Left hindlimb (tissue), 1 donor: ENCODE measurements at regions not wholly inside any gene's neighbourhood (a gene's known extent, or its start where the extent isn't known, plus 50 kb on each side); places are given as distances from the start of the nearest gene placed in this dataset.

Experiments used
- DNase-seq: peaks from one replicate; pipeline ENCODE4 v3.0.0-alpha.2; 2018

DNA sequence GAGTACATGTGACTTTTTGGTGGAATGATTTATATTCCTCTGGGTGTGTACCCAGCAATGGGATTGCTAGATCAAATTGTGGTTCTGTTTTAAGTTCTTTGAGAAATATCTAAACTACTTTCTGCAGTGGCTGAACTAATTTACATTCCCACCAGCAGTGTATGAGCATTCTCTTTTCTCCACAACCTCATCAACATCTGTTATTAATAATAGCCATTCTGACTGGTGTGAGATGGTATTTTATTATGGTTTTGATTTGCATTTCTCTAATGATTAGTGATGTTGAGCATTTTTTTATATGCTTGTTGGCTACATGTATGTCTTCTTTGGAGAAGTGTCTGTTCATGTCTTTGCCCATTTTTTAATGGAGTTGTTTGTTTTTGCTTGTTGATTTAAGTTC is 267.4 kb upstream of the NT5C1B start:
- DNase-seq: no peak

DNA sequence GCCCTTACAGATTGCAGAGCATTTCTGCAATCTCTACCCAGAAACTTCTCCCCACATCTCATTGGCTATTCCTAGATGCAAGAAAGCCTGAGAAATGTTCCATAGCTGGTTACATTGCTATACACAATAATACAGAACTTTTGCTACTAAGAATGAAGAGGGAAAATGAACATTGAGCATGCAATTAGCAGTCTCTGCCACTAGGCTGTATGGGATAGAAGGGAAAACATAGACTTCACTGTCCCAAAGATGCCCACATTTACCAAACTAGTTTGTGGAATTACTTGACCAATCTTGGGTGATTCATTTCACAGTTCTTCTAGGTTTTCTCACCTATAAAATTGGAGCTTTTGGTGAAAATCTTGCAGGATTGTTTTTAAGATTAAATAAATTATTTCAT is 265.7 kb upstream of the NT5C1B start:
- DNase-seq: no peak

GRCh38 chr2:18849841-18850578 is 260.6 kb upstream of the NT5C1B start:
- DNase-seq: no peak

DNA sequence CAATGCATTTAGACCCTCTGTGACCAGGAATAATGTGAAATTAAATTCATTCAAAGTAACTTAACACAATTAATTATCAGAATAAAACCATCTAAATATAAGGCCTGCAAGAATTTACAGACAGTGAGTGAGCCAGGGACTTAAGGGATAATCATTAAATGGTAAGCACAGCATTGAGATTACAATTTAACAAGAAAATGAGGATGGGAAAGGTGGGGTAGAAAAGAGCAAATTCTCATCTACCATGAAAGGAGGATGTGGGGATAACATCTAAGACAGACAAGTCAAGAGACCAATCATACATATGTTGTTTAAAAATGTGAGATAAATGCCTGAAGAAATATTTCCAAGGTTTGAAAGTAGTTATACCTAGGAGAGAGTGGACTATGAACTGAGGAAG is 259.3 kb upstream of the NT5C1B start:
- DNase-seq: no peak

DNA sequence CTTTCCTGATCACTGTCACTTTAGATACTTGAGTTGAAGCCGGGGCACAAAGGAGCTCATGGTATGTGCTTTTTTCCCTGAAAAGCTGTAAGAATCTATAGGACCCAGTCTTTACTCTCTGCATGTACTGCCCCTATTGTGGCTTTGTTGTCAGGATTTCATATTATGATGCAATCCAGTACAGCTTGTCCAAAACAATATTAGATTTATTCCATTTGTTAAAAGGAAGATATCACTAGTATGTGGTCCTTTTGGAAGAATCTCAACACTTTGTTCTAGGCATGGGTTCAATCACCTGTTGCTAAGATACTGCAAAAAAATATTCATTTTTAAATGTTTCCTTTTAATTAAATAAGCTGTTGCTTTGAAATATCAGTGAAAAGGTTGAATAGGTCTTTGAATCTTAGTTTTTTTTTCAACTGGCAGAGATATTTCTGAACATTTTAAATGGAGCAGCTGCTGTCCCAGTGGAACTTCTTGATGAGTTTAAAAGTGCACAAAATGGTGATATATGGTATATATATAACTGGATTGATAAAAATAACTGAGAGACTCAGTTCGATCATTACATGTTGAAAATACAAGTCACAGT is 256.6 kb upstream of the NT5C1B start:
- no peak for DNase-seq

DNA sequence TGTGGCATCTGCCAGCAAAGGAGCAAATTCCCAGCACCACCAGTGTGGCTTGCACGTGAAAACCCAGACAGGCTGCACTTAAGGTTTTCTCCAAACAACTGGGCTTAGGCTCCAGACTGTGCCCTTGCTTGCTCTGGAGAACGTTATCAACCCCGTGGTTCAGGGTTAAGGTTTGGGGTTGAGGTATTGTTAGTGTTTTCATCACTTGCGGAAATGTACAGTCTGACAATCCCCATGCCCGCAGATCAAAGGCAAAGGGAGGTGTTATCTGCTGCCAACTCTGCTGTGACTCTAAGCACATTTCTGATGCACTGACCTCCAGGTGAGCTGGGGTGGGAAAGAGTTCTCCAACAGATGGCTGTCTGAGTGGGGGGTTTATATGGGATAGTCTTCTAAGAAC is 253.5 kb upstream of the NT5C1B start:
- DNase-seq: no peak

DNA sequence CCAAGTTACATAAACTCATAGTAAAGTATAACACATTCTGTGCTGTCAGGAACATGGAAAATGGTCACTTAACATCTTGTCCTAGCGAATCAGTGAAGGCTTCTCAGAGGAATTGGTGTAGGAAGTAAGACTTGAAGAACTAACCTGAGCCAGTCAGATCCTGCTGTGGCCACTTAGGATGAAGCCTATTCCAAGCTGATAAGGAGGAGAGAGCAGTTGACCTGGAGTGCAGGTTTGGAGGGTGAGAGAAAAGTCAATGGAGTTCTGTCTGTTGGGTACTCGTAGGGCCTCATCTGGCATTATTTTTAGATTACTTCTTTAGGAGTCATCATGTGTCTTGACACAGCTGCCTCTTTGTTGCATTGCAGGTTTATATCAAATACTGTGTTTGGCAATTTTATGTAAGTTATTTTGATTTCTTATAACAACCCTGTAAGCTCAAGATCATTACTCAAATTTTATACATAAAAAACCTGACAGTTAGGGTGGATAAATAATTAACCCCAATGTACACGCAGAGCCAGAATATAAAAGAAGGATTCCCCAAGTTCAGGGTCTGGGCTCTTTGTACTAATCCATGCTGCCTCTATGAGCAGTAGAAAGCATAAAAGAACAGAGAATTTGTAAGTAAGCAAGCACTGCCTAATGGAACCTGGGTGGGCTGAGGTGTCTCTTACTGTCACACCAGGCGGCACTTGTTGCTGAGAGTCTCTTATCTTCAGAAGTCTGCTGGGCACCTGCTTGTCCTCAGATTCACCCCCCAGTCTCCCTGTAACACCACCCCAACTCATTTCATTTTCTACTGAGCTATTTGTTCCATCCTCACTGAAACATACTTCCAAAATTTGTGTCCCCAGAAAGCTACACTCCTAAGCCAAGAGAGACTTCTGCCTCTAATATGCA is 252.1 kb upstream of the NT5C1B start:
- DNase-seq: no peak

- DNase-seq: no peak
Measured at GRCh38 chr2:18837240-18837639, 247.9 kb upstream of the NT5C1B start.

DNA sequence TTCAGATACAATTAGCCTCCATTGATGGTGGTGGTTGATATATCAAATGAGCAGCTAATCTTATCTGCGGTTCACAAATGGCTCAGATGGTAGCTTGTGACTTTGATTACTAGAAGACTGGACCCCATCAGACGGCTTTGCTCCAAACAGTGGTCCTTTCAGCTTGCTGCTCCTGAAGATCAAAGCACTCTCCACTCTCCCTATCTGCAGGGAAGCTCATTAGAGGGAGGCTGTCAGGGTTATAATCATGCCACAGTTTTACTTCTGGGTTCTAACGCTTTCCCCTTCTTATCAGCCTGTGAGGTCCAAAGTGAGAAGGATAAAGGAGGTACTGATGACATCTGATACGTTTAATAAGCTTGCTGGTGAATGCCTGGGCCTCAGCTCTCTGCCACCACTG is 247.1 kb upstream of the NT5C1B start:
- no peak for DNase-seq

DNA sequence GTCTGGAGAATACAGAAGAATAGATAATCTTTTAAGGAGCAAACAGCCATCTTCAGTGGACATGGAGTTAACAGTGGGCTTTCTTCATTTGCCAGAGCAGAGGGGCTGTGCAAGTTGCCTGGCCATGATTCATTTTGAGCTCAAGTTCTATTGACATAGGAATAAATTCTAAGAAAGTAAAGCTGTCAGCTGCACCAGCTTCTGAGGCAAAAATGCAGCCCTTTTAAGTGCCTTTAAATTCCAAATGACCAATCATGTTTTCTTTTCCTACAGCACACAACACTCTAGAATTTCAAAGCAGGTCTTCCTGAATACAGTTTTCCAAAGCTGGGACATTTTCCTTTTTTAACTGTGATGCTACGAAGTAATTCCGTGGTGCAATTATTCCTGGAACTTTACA is 246.4 kb upstream of the NT5C1B start:
- DNase-seq: no peak

DNA sequence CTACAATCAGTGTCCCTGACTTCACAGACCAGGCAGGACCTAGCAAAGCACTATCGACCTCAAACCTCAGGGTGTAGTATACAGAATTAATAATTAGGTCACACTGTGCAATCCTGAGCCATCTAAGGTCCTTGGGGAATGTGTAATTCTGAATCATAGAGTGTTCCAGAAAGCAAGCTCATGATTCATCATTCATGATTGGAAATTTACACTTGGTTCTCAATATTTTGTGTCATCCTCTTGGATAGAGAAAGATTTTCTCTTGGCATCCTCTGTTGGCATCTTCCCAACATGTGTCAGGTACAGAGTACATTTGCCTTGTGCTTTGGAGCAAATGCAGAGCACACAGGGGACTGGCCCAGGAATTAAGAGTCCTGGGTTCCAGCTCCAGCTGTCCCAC is 245.0 kb upstream of the NT5C1B start:
- DNase-seq: no peak

GRCh38 chr2:18833941-18834340 is 244.6 kb upstream of the NT5C1B start:
- DNase-seq: no peak

DNA sequence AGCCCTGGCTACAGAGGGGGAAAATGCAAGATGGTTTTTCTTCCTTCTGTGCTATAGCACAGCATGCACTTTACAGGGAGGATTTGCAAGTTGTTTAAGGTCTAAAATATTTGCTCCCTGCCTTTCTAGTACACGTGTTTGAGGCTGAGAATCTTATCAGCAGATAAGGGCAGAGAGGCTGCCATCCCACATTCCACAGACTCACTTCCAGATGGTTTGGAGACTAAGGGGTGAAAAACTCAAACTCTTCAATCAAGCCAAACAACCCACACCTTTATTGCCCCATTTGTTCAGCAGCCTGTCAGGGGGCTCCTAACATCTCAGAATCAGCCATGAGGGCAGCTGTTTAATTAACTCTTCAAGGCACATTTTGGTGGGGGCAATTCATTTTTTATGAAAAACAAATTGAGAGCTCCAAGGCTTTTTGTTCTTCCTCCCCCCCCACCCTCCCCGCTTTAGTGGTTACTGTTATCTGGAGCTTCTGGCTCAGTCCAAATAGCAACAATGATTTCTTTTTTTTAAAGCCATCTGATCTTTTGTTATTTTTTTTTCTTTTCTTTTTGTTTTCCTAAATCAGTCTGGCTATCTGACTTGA is 242.6 kb upstream of the NT5C1B start:
- DNase-seq: no peak

GRCh38 chr2:18830962-18831361 is 241.6 kb upstream of the NT5C1B start:
- no peak for DNase-seq

DNA sequence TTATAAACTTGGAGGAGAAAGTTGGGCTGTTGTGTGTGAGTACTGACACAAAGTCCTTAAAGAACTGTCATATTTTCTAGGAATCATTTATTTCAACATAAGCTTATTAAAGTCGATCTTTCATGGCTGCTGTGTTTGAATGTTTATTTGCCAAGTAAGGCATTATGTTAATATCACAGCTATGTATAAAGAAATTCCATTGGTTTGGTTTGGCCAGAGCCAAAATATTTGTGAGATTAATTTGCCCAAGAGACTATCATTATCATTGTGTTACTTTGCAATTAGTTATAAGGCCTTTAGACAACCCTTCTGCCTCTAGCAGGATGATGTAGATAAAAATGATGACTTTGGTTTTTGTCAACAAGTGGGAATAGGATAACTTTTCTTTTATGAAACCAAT is 240.6 kb upstream of the NT5C1B start:
- DNase-seq: no peak

GRCh38 chr2:18829251-18829902 is 240.0 kb upstream of the NT5C1B start:
- DNase-seq: no peak

GRCh38 chr2:18828296-18828695 is 238.9 kb upstream of the NT5C1B start:
- DNase-seq: no peak

- no peak for DNase-seq
Measured at GRCh38 chr2:18825838-18826237, 236.5 kb upstream of the NT5C1B start.

- DNase-seq: no peak
Measured at GRCh38 chr2:18824915-18825314, 235.5 kb upstream of the NT5C1B start.

DNA sequence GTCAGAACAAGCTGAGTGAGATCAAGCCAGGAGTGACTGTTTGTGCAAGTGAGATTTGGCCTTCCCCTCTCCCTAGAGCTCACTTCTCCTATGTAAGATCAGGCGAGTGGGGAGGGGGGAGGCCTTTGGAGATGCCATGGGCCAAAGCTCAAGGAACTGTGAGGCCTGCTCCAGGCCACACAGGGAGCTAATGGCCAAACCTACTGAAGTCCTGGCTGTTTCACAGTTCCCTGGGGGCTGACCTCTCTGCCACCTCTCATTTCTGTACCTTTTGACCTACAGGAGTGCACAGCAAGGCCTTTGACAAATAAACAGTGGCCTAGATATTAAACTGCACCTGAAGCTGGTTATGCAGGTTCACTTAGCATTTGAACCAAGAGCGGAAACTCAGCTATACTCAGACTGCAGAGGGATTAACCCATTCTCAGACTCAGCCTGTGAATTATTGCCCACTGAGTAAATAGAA is 235.0 kb upstream of the NT5C1B start:
- DNase-seq: no peak

- DNase-seq: no peak
Measured at GRCh38 chr2:18821431-18821830, 232.1 kb upstream of the NT5C1B start.

GRCh38 chr2:18820966-18821365 is 231.6 kb upstream of the NT5C1B start:
- DNase-seq: no peak

- DNase-seq: no peak
Measured at GRCh38 chr2:18819566-18819965, 230.2 kb upstream of the NT5C1B start.
